Skeletal muscle satellite cell (primary cell): ENCODE measurements at regions not wholly inside any gene's neighbourhood (a gene's known extent, or its start where the extent isn't known, plus 50 kb on each side); places are given as distances from the start of the nearest gene placed in this dataset.

Source experiments
- H3K27me3 ChIP-seq: 2 replicates; pipeline ENCODE4 v1.7.0; 2013; ENCODE audit warnings: low read length; ENCODE audit not compliant: control insufficient read depth, insufficient read depth
- H3K36me3 ChIP-seq: 2 replicates; pipeline ENCODE4 v1.7.0; 2013; ENCODE audit warnings: mild to moderate bottlenecking, control low read depth, low read length; ENCODE audit not compliant: insufficient read depth
- H3K4me1 ChIP-seq: 2 replicates; pipeline ENCODE4 v1.7.0; 2013; ENCODE audit warnings: low read length; ENCODE audit not compliant: control insufficient read depth, insufficient read depth
- H3K4me2 ChIP-seq: 2 replicates; pipeline ENCODE4 v1.7.0; 2013; ENCODE audit warnings: mild to moderate bottlenecking, low read length
- H3K4me3 ChIP-seq: 2 replicates; pipeline ENCODE4 v1.7.0; 2013; ENCODE audit warnings: low read length
- H3K9ac ChIP-seq: 2 replicates; pipeline ENCODE4 v1.7.0; 2013; ENCODE audit warnings: mild to moderate bottlenecking, low read depth, low read length, moderate library complexity
- H3K9me3 ChIP-seq: replicated peaks from 2 replicates; pipeline ENCODE4 v1.7.0; 2013; ENCODE audit warnings: mild to moderate bottlenecking, control low read depth, low read length

GRCh38 chr20:48075591-48076174 is 290.4 kb upstream of the SULF2 start:
- no peaks in the 10 kb centered on the region for H3K9me3 ChIP-seq
- H3K4me1 ChIP-seq = no peaks in the 10 kb centered on the region
- H3K27me3 ChIP-seq = no peaks in the 10 kb centered on the region
- H3K36me3 ChIP-seq = no peaks in the 10 kb centered on the region
- H3K4me2 ChIP-seq = no peak overlapping the region
- no peak overlapping the region for H3K4me3 ChIP-seq
- no peak overlapping the region for H3K9ac ChIP-seq

GRCh38 chr20:48070991-48071652 is 285.8 kb upstream of the SULF2 start:
- H3K4me3 ChIP-seq = no peak overlapping the region
- no peaks in the 10 kb centered on the region for H3K36me3 ChIP-seq
- no peak overlapping the region for H3K4me2 ChIP-seq
- no peak overlapping the region for H3K9ac ChIP-seq
- H3K4me1 ChIP-seq = no peaks in the 10 kb centered on the region
- H3K27me3 ChIP-seq = no peaks in the 10 kb centered on the region
- peaks cover 3% of the 10 kb centered on the region for H3K9me3 ChIP-seq

GRCh38 chr20:48069596-48069995 is 284.3 kb upstream of the SULF2 start:
- Histone ChIP-seq H3K9me3 (peaks cover 3% of the 10 kb centered on the region), H3K27me3 (no peaks in the 10 kb centered on the region), H3K9ac (no peak overlapping the region), H3K36me3 (no peaks in the 10 kb centered on the region), H3K4me1 (no peaks in the 10 kb centered on the region), H3K4me2 (no peak overlapping the region), H3K4me3 (no peak overlapping the region)

GRCh38 chr20:48066851-48067250 is 281.6 kb upstream of the SULF2 start:
- no peak overlapping the region for H3K4me3 ChIP-seq
- no peak overlapping the region for H3K4me2 ChIP-seq
- peaks cover 3% of the 10 kb centered on the region for H3K9me3 ChIP-seq
- H3K36me3 ChIP-seq = no peaks in the 10 kb centered on the region
- no peak overlapping the region for H3K9ac ChIP-seq
- no peaks in the 10 kb centered on the region for H3K27me3 ChIP-seq
- no peaks in the 10 kb centered on the region for H3K4me1 ChIP-seq

- H3K27me3 ChIP-seq = no peaks in the 10 kb centered on the region
- no peak overlapping the region for H3K9ac ChIP-seq
Measured at GRCh38 chr20:48066246-48066645, 281.0 kb upstream of the SULF2 start.

GRCh38 chr20:48065833-48066232 is 280.6 kb upstream of the SULF2 start:
- H3K4me3 ChIP-seq = no peak overlapping the region
- H3K27me3 ChIP-seq = no peaks in the 10 kb centered on the region
- no peak overlapping the region for H3K9ac ChIP-seq
- H3K9me3 ChIP-seq = peaks cover 3% of the 10 kb centered on the region
- no peaks in the 10 kb centered on the region for H3K36me3 ChIP-seq
- no peak overlapping the region for H3K4me2 ChIP-seq
- H3K4me1 ChIP-seq = no peaks in the 10 kb centered on the region

More at GRCh38 chr20:48066246-48066645, 281.0 kb upstream of the SULF2 start:
- Histone ChIP-seq H3K4me2 (no peak overlapping the region), H3K4me3 (no peak overlapping the region), H3K9me3 (peaks cover 3% of the 10 kb centered on the region), H3K36me3 (no peaks in the 10 kb centered on the region), H3K4me1 (no peaks in the 10 kb centered on the region)

- no peaks in the 10 kb centered on the region for H3K36me3 ChIP-seq
- H3K4me1 ChIP-seq = no peaks in the 10 kb centered on the region
- H3K4me3 ChIP-seq = no peak overlapping the region
- peaks cover 3% of the 10 kb centered on the region for H3K9me3 ChIP-seq
- H3K4me2 ChIP-seq = no peak overlapping the region
- no peaks in the 10 kb centered on the region for H3K27me3 ChIP-seq
- no peak overlapping the region for H3K9ac ChIP-seq
Measured at GRCh38 chr20:48064929-48065328, 279.6 kb upstream of the SULF2 start.

- Histone ChIP-seq H3K4me2 (no peak overlapping the region), H3K4me1 (no peaks in the 10 kb centered on the region), H3K36me3 (no peaks in the 10 kb centered on the region), H3K9ac (no peak overlapping the region), H3K4me3 (no peak overlapping the region), H3K9me3 (no peaks in the 10 kb centered on the region), H3K27me3 (no peaks in the 10 kb centered on the region)
Measured at GRCh38 chr20:48060841-48061720, 275.8 kb upstream of the SULF2 start.

GRCh38 chr20:48058611-48059559 is 273.6 kb upstream of the SULF2 start:
- no peaks in the 10 kb centered on the region for H3K9me3 ChIP-seq
- no peak overlapping the region for H3K9ac ChIP-seq
- no peak overlapping the region for H3K4me2 ChIP-seq
- no peak overlapping the region for H3K4me3 ChIP-seq
- H3K4me1 ChIP-seq = no peaks in the 10 kb centered on the region
- H3K27me3 ChIP-seq = no peaks in the 10 kb centered on the region
- no peaks in the 10 kb centered on the region for H3K36me3 ChIP-seq

- Histone ChIP-seq H3K9me3 (no peaks in the 10 kb centered on the region), H3K4me1 (no peaks in the 10 kb centered on the region), H3K4me3 (no peak overlapping the region), H3K36me3 (no peaks in the 10 kb centered on the region), H3K4me2 (no peak overlapping the region), H3K9ac (no peak overlapping the region), H3K27me3 (no peaks in the 10 kb centered on the region)
Measured at GRCh38 chr20:48057739-48058138, 272.5 kb upstream of the SULF2 start.

GRCh38 chr20:48057251-48057650 is 272.0 kb upstream of the SULF2 start:
- no peak overlapping the region for H3K4me3 ChIP-seq
- no peaks in the 10 kb centered on the region for H3K4me1 ChIP-seq
- no peaks in the 10 kb centered on the region for H3K36me3 ChIP-seq
- H3K9ac ChIP-seq = no peak overlapping the region
- H3K4me2 ChIP-seq = no peak overlapping the region
- no peaks in the 10 kb centered on the region for H3K27me3 ChIP-seq
- H3K9me3 ChIP-seq = no peaks in the 10 kb centered on the region
